HepG2 (cell line): ENCODE measurements at regions not wholly inside any gene's neighbourhood (a gene's known extent, or its start where the extent isn't known, plus 50 kb on each side); places are given as distances from the start of the nearest gene placed in this dataset.

Experiments used
- ATAC-seq: fragments of 200-7000 bp; cut with Tn5 transposase; 3 replicates; pipeline ENCODE4 v1.9.1; 2020; ENCODE audit warnings: mild to moderate bottlenecking, moderate library complexity
- BruUV-seq: library from RNA; stranded (reverse); fragments of 400-500 nt; replicated peaks from 2 replicates; lab custom pipeline; 2021; lab: Mats Ljungman, UMichigan
- CTCF ChIA-PET: fragments of 300-600 bp; formaldehyde crosslinking; extraction: SDS; loops from one replicate; lab custom pipeline; 2021; ENCODE audit warnings: low total read pairs, inconsistent platforms, low intra/inter-chr PET ratio; lab: Yijun Ruan, JAX
- POLR2A ChIA-PET: fragments of 350-600 bp; sonication (Branson Sonifier 250); formaldehyde crosslinking; loops from one replicate; lab custom pipeline; 2020; ENCODE audit warnings: antibody characterized with exemption, inconsistent platforms; lab: Yijun Ruan, JAX
- DNase-seq: peaks from one replicate; pipeline ENCODE4 v3.0.0-alpha.2; 2015; ENCODE audit warnings: low spot score
- FAIRE-seq: peaks from 3 replicates; lab custom pipeline; 2011; peaks lifted over from hg19 to GRCh38; lab: Jason Lieb, UNC
- H2AFZ ChIP-seq: one replicate; pipeline ENCODE4 v1.6.1; 2011; ENCODE audit warnings: low read length, inconsistent platforms
- H3K27ac ChIP-seq: fragments of 300-600 bp; 3 replicates; pipeline ENCODE4 v1.8.0; 2011; ENCODE audit warnings: mixed run types, mild to moderate bottlenecking, mixed read lengths, low read length, inconsistent platforms; ENCODE audit not compliant: insufficient read depth; ENCODE audit errors: extremely low read length
- H3K27me3 ChIP-seq, 2 experiments: fragments of 200-600 bp in 1 of 2; 2 replicates in 1 of 2; 3 replicates in 1 of 2; pipeline versions ENCODE4 v1.6.0 to v1.8.0; 2011; ENCODE audit warnings: low read length in 2 of 2, mild to moderate bottlenecking in 2 of 2, moderate library complexity in 2 of 2, inconsistent platforms in 1 of 2; ENCODE audit not compliant: insufficient read depth in 2 of 2, control insufficient read depth in 1 of 2
- H3K36me3 ChIP-seq, 2 experiments: fragments of 200-600 bp in 1 of 2; replicated peaks in 1 of 2; 2 replicates in 1 of 2; 3 replicates in 1 of 2; pipeline versions ENCODE4 v1.5.1 to v1.8.0; 2011; ENCODE audit warnings: low read length in 2 of 2, inconsistent platforms in 1 of 2; ENCODE audit not compliant: insufficient read depth in 2 of 2, control insufficient read depth in 1 of 2
- H3K4me1 ChIP-seq: 2 replicates; pipeline ENCODE4 v1.5.1; 2012; ENCODE audit warnings: low read length, inconsistent platforms; ENCODE audit not compliant: insufficient read depth
- H3K4me2 ChIP-seq: 2 replicates; pipeline ENCODE4 v1.6.0; 2011; ENCODE audit warnings: low read depth, low read length, inconsistent platforms
- H3K4me3 ChIP-seq, 3 experiments: fragments of 200-600 bp in 1 of 3; sonication (generic), shearing (Covaris generic) in 1 of 3; replicated peaks in 1 of 3; 2 replicates each; pipeline ENCODE4 v1.5.1; 2011 to 2016; ENCODE audit warnings: low read length in 3 of 3, inconsistent platforms in 2 of 3, low read depth in 2 of 3, mild to moderate bottlenecking in 2 of 3, control low read depth in 1 of 3, mixed read lengths in 1 of 3; ENCODE audit not compliant: insufficient read depth in 1 of 3
- H3K79me2 ChIP-seq: one replicate; pipeline ENCODE4 v1.6.1; 2011; ENCODE audit warnings: low read length, inconsistent platforms; ENCODE audit not compliant: insufficient read depth
- H3K9ac ChIP-seq: 2 replicates; pipeline ENCODE4 v1.6.0; 2011; ENCODE audit warnings: mild to moderate bottlenecking, low read depth, low read length, inconsistent platforms; ENCODE audit not compliant: insufficient read depth
- H3K9me3 ChIP-seq: 2 replicates; pipeline ENCODE4 v1.5.1; 2012; ENCODE audit warnings: mild to moderate bottlenecking, low read length
- H4K20me1 ChIP-seq: 2 replicates; pipeline ENCODE4 v1.6.0; 2011; ENCODE audit warnings: inconsistent platforms, mild to moderate bottlenecking, low read length, moderate library complexity; ENCODE audit not compliant: insufficient read depth
- FOXP1 ChIP-seq, 2 experiments: fragments of 450-650 bp in 1 of 2; IDR thresholded peaks; 2 replicates each; pipeline ENCODE4 v1.6.1; 2017 to 2018; ENCODE audit warnings: antibody characterized with exemption in 1 of 2
- STAG1 ChIP-seq: sonication (generic); formaldehyde crosslinking; IDR thresholded peaks from 2 replicates; pipeline ENCODE4 v1.4.0; 2020; ENCODE audit warnings: missing genetic modification reagents
- WGBS: methylation state at CpG from one replicate; pipeline ENCODE4 v1.1.6; 2017; ENCODE audit warnings: low lambda C conversion rate; 5-methylcytosine and 5-hydroxymethylcytosine counted together
- in situ Hi-C: cut with HindIII; loops from 2 replicates; pipeline ENCODE4 v1.10.0; 2017; ENCODE audit warnings: low pct_unique_long_range_greater_than_20kb; ENCODE audit not compliant: extremely low pct_ligation_motif_present
- intact Hi-C: fragments of 100-400 bp; cut with micrococcal nuclease; formaldehyde crosslinking; loops from one replicate; pipeline ENCODE4 v1.10.0; 2022; ENCODE audit not compliant: unreplicated experiment
- TF ChIP-seq, protein P1 (sequence below): sonication (generic); formaldehyde crosslinking; IDR thresholded peaks from 2 replicates; pipeline ENCODE4 v1.8.1; 2023; ENCODE audit warnings: missing genetic modification reagents, inconsistent platforms, borderline replicate concordance
- TF ChIP-seq, protein P2 (sequence below): sonication (generic); formaldehyde crosslinking; IDR thresholded peaks from 2 replicates; pipeline ENCODE4 v1.5.1; 2020; ENCODE audit warnings: mild to moderate bottlenecking, missing genetic modification reagents
- TF ChIP-seq, protein P3 (sequence below): sonication (generic); formaldehyde crosslinking; IDR thresholded peaks from 2 replicates; pipeline ENCODE4 v1.5.0; 2020; ENCODE audit warnings: mild to moderate bottlenecking, missing genetic modification reagents, moderate library complexity

DNA sequence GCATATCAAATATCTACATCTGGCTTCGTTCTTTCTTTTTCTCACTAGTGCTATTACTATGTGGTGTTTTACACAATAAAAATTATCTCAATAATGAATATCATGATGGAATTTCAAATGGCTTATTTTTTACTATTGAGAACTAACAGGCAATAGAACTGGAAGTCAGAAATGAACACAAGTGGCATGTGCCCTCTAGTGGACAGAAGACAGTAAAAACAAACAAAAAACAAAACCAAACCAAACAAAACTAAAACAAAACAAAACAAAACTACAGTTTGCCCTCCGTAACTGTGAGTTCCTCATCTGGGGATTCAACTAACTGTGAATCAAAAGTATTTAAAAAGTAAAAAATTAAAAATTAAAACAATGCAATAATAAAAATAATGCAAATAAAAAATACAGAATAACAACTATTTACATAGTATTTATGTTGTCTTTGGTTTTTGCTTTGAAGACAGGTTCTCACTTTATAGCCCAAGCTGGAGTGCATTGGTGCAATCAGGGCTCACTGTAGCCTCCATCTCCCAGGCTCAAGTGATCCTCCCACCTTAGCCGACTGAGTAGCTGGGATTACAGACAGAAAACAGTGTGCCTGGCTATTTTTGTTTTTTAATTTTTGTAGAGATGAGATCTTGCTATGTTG is 195.6 kb upstream of the TACR3 start:
- FAIRE-seq, result peak; percentile 18
- no peaks in the 10 kb centered on the region for H4K20me1 ChIP-seq
- BruUV-seq, result no TSS peak
- H3K27ac ChIP-seq, result no peak overlapping the region
- H2AFZ ChIP-seq, result no peak overlapping the region
- H3K4me1 ChIP-seq, result no peaks in the 10 kb centered on the region
- in situ Hi-C loops (no loop called here), intact Hi-C loops (loop anchor here (5.0 kb wide), 1 partner anchor 713 kb away; no protein-coding TSS in a partner anchor)
- H3K27me3 ChIP-seq, result no peaks in the 10 kb centered on the region
- no peaks in the 10 kb centered on the region for H3K9me3 ChIP-seq
- ChIA-PET CTCF (interaction anchor here (1.6 kb wide), 1 partner anchor 711 kb away, joined by 6 read pairs; no protein-coding TSS in a partner anchor), POLR2A (no interaction called here)
- WGBS, result 3% methylated on average over 2 of the region's 3 CpGs
- no peak overlapping the region for H3K9ac ChIP-seq
- TF ChIP-seq FOXP1 (IDR thresholded peaks at IDR 0.05) (no peak), FOXP1 (CRISPR knock-in tag; IDR thresholded peaks at IDR 0.05) (peak; percentile 35; the same call in 1 of the 2 replicates), STAG1 (CRISPR knock-in tag) (peak; percentile 56)
- TF ChIP-seq, protein P1, sequence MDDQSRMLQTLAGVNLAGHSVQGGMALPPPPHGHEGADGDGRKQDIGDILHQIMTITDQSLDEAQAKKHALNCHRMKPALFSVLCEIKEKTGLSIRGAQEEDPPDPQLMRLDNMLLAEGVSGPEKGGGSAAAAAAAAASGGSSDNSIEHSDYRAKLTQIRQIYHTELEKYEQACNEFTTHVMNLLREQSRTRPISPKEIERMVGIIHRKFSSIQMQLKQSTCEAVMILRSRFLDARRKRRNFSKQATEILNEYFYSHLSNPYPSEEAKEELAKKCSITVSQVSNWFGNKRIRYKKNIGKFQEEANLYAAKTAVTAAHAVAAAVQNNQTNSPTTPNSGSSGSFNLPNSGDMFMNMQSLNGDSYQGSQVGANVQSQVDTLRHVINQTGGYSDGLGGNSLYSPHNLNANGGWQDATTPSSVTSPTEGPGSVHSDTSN (CRISPR knock-in tag), result no peak
- TF ChIP-seq, protein P2, sequence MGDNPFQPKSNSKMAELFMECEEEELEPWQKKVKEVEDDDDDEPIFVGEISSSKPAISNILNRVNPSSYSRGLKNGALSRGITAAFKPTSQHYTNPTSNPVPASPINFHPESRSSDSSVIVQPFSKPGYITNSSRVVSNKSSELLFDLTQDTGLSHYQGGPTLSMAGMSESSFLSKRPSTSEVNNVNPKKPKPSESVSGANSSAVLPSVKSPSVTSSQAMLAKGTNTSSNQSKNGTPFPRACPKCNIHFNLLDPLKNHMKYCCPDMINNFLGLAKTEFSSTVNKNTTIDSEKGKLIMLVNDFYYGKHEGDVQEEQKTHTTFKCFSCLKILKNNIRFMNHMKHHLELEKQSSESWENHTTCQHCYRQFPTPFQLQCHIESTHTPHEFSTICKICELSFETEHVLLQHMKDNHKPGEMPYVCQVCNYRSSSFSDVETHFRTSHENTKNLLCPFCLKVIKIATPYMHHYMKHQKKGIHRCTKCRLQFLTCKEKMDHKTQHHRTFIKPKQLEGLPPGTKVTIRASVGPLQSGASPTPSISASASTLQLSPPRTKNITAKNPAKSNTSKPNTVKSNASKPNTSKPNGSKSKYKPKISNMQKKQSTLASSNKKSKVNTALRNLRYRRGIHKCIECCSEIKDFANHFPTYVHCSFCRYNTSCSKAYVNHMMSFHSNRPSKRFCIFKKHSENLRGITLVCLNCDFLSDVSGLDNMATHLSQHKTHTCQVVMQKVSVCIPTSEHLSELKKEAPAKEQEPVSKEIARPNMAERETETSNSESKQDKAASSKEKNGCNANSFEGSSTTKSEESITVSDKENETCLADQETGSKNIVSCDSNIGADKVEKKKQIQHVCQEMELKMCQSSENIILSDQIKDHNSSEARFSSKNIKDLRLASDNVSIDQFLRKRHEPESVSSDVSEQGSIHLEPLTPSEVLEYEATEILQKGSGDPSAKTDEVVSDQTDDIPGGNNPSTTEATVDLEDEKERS, result no peak
- TF ChIP-seq, protein P3, sequence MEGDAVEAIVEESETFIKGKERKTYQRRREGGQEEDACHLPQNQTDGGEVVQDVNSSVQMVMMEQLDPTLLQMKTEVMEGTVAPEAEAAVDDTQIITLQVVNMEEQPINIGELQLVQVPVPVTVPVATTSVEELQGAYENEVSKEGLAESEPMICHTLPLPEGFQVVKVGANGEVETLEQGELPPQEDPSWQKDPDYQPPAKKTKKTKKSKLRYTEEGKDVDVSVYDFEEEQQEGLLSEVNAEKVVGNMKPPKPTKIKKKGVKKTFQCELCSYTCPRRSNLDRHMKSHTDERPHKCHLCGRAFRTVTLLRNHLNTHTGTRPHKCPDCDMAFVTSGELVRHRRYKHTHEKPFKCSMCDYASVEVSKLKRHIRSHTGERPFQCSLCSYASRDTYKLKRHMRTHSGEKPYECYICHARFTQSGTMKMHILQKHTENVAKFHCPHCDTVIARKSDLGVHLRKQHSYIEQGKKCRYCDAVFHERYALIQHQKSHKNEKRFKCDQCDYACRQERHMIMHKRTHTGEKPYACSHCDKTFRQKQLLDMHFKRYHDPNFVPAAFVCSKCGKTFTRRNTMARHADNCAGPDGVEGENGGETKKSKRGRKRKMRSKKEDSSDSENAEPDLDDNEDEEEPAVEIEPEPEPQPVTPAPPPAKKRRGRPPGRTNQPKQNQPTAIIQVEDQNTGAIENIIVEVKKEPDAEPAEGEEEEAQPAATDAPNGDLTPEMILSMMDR, result peak; percentile 52
- H3K79me2 ChIP-seq, result no peaks in the 10 kb centered on the region
- ATAC-seq, result no peak
- DNase-seq, result peak; percentile 15
- no peak overlapping the region for H3K4me2 ChIP-seq
- H3K4me3 ChIP-seq, result no peak overlapping the region
- no peaks in the 10 kb centered on the region for H3K36me3 ChIP-seq
